Astrocyte (in vitro differentiated cells and primary cell): ENCODE measurements at regions not wholly inside any gene's neighbourhood (a gene's known extent, or its start where the extent isn't known, plus 50 kb on each side); places are given as distances from the start of the nearest gene placed in this dataset.
A peak's percentile ranks its signal among the peaks of the same experiment; 100 is the strongest.

Experiments used
- DNase-seq: peaks from one replicate; pipeline ENCODE4 v3.0.0-alpha.2; 2010; ENCODE audit warnings: low read depth
- FAIRE-seq: peaks from 2 replicates; lab custom pipeline; 2011; peaks lifted over from hg19 to GRCh38; lab: Jason Lieb, UNC
- H2AFZ ChIP-seq: 2 replicates; pipeline ENCODE4 v1.6.0; 2012; ENCODE audit warnings: low read depth, low read length, inconsistent platforms
- H3K27ac ChIP-seq: 2 replicates; pipeline ENCODE4 v1.5.1; 2011; ENCODE audit warnings: low read depth, low read length, inconsistent platforms
- H3K27me3 ChIP-seq: 2 replicates; pipeline ENCODE4 v1.6.0; 2011; ENCODE audit warnings: low read length, inconsistent platforms; ENCODE audit not compliant: insufficient read depth
- H3K36me3 ChIP-seq: 2 replicates; pipeline ENCODE4 v1.5.1; 2011; ENCODE audit warnings: low read length, inconsistent platforms; ENCODE audit not compliant: insufficient read depth
- H3K4me1 ChIP-seq: 2 replicates; pipeline ENCODE4 v1.5.1; 2011; ENCODE audit warnings: low read length, inconsistent platforms; ENCODE audit not compliant: insufficient read depth
- H3K4me2 ChIP-seq: 2 replicates; pipeline ENCODE4 v1.6.0; 2012; ENCODE audit warnings: low read length, inconsistent platforms
- H3K4me3 ChIP-seq: 2 replicates; pipeline ENCODE4 v1.5.1; 2011; ENCODE audit warnings: low read depth, mild to moderate bottlenecking, low read length, inconsistent platforms; ENCODE audit not compliant: insufficient read depth
- H3K79me2 ChIP-seq: 2 replicates; pipeline ENCODE4 v1.6.0; 2012; ENCODE audit warnings: mild to moderate bottlenecking, low read length, inconsistent platforms; ENCODE audit not compliant: insufficient read depth
- H3K9ac ChIP-seq: 2 replicates; pipeline ENCODE4 v1.6.0; 2012; ENCODE audit warnings: mild to moderate bottlenecking, low read length, inconsistent platforms
- H3K9me3 ChIP-seq: 2 replicates; pipeline ENCODE4 v1.5.1; 2012; ENCODE audit warnings: low read depth, mild to moderate bottlenecking, low read length, inconsistent platforms; ENCODE audit not compliant: insufficient read depth
- H4K20me1 ChIP-seq: 2 replicates; pipeline ENCODE4 v1.6.0; 2012; ENCODE audit warnings: low read length, inconsistent platforms; ENCODE audit not compliant: insufficient read depth
- H3K27ac Mint-ChIP-seq: one replicate; pipeline ENCODE4 v1.8.0; 2021; ENCODE audit warnings: mild to moderate bottlenecking, mixed read lengths; ENCODE audit not compliant: unreplicated experiment
- H3K27me3 Mint-ChIP-seq: one replicate; pipeline ENCODE4 v1.8.0; 2021; ENCODE audit warnings: low read depth, mixed read lengths; ENCODE audit not compliant: unreplicated experiment
- H3K36me3 Mint-ChIP-seq: one replicate; pipeline ENCODE4 v1.8.0; 2021; ENCODE audit warnings: low read depth, mixed read lengths; ENCODE audit not compliant: unreplicated experiment
- H3K4me1 Mint-ChIP-seq: one replicate; pipeline ENCODE4 v1.8.0; 2021; ENCODE audit warnings: low read depth, mixed read lengths; ENCODE audit not compliant: unreplicated experiment
- H3K4me3 Mint-ChIP-seq: one replicate; pipeline ENCODE4 v1.8.0; 2021; ENCODE audit warnings: mild to moderate bottlenecking, moderate library complexity, mixed read lengths; ENCODE audit not compliant: unreplicated experiment
- H3K9me3 Mint-ChIP-seq: one replicate; pipeline ENCODE4 v1.8.0; 2021; ENCODE audit warnings: mild to moderate bottlenecking, mixed read lengths; ENCODE audit not compliant: unreplicated experiment
- CTCF ChIP-seq: IDR thresholded peaks from 2 replicates; pipeline ENCODE4 v1.5.1; 2011; ENCODE audit warnings: low read depth, mild to moderate bottlenecking, inconsistent platforms, low read length, moderate library complexity; ENCODE audit not compliant: insufficient read depth
- EZH2 ChIP-seq: IDR thresholded peaks from 2 replicates; pipeline ENCODE4 v1.6.1; 2012; ENCODE audit warnings: mild to moderate bottlenecking, low read length, inconsistent platforms; ENCODE audit not compliant: insufficient read depth

GRCh38 chr21:35239811-35240219 is 190.7 kb upstream of the RUNX1 start:
- Histone ChIP-seq H3K36me3 (no peaks in the 10 kb centered on the region), H4K20me1 (no peaks in the 10 kb centered on the region), H2AFZ (peak overlapping the region; percentile 38), H3K4me1 (peaks cover 4% of the 10 kb centered on the region), H3K9me3 (peaks cover 2% of the 10 kb centered on the region), H3K27ac (no peak overlapping the region), H3K4me2 (peak overlapping the region; percentile 38), H3K27me3 (no peaks in the 10 kb centered on the region), H3K79me2 (no peaks in the 10 kb centered on the region), H3K4me3 (no peak overlapping the region), H3K9ac (no peak overlapping the region)
- DNase-seq (no peak), FAIRE-seq (no peak)
- H3K4me3 Mint-ChIP-seq, result no peak overlapping the region
- no peak for TF ChIP-seq EZH2
- no peak for TF ChIP-seq CTCF
- H3K27ac Mint-ChIP-seq, result no peak overlapping the region
- peaks cover 3% of the 10 kb centered on the region for H3K36me3 Mint-ChIP-seq
- H3K4me1 Mint-ChIP-seq, result peaks cover 7% of the 10 kb centered on the region
- H3K27me3 Mint-ChIP-seq, result no peaks in the 10 kb centered on the region
- peaks cover 18% of the 10 kb centered on the region for H3K9me3 Mint-ChIP-seq

GRCh38 chr21:35238119-35238518 is 189.0 kb upstream of the RUNX1 start:
- H3K4me3 Mint-ChIP-seq, result no peak overlapping the region
- Histone ChIP-seq H3K27me3 (no peaks in the 10 kb centered on the region), H3K9ac (no peak overlapping the region), H3K4me1 (peaks cover 4% of the 10 kb centered on the region), H3K36me3 (no peaks in the 10 kb centered on the region), H3K27ac (no peak overlapping the region), H3K4me2 (no peak overlapping the region), H4K20me1 (no peaks in the 10 kb centered on the region), H3K9me3 (peaks cover 2% of the 10 kb centered on the region), H2AFZ (no peak overlapping the region), H3K4me3 (no peak overlapping the region), H3K79me2 (no peaks in the 10 kb centered on the region)
- TF ChIP-seq CTCF (no peak), EZH2 (no peak)
- H3K27me3 Mint-ChIP-seq, result no peaks in the 10 kb centered on the region
- FAIRE-seq (no peak), DNase-seq (no peak)
- H3K4me1 Mint-ChIP-seq, result peaks cover 21% of the 10 kb centered on the region
- peaks cover 3% of the 10 kb centered on the region for H3K36me3 Mint-ChIP-seq
- H3K9me3 Mint-ChIP-seq, result peaks cover 18% of the 10 kb centered on the region
- H3K27ac Mint-ChIP-seq, result no peak overlapping the region

- TF ChIP-seq EZH2, result no peak
- TF ChIP-seq CTCF, result no peak
- H3K36me3 ChIP-seq, result no peaks in the 10 kb centered on the region
- FAIRE-seq (no peak), DNase-seq (no peak)
- H3K27me3 ChIP-seq, result no peaks in the 10 kb centered on the region
- peaks cover 12% of the 10 kb centered on the region for H3K4me1 ChIP-seq
- peaks cover 26% of the 10 kb centered on the region for H3K4me1 Mint-ChIP-seq
- H3K36me3 Mint-ChIP-seq, result peaks cover 3% of the 10 kb centered on the region
- H3K4me3 ChIP-seq, result no peak overlapping the region
- H3K79me2 ChIP-seq, result no peaks in the 10 kb centered on the region
- H3K9ac ChIP-seq, result no peak overlapping the region
- no peaks in the 10 kb centered on the region for H4K20me1 ChIP-seq
- no peaks in the 10 kb centered on the region for H3K27me3 Mint-ChIP-seq
- H3K9me3 ChIP-seq, result peaks cover 2% of the 10 kb centered on the region
- H3K27ac ChIP-seq, result no peak overlapping the region
- H2AFZ ChIP-seq, result no peak overlapping the region
- no peak overlapping the region for H3K27ac Mint-ChIP-seq
- H3K4me2 ChIP-seq, result no peak overlapping the region
- H3K9me3 Mint-ChIP-seq, result peaks cover 18% of the 10 kb centered on the region
- no peak overlapping the region for H3K4me3 Mint-ChIP-seq
These were observed 188.2 kb upstream of the RUNX1 start for GRCh38 chr21:35237287-35237686.
